Astrocyte (in vitro differentiated cells and primary cell): ENCODE measurements at regions not wholly inside any gene's neighbourhood (a gene's known extent, or its start where the extent isn't known, plus 50 kb on each side); places are given as distances from the start of the nearest gene placed in this dataset.

Experiments used
- DNase-seq: peaks from one replicate; pipeline ENCODE4 v3.0.0-alpha.2; 2010; ENCODE audit warnings: low read depth
- FAIRE-seq: peaks from 2 replicates; lab custom pipeline; 2011; peaks lifted over from hg19 to GRCh38; lab: Jason Lieb, UNC
- H2AFZ ChIP-seq: 2 replicates; pipeline ENCODE4 v1.6.0; 2012; ENCODE audit warnings: low read depth, low read length, inconsistent platforms
- H3K27ac ChIP-seq: 2 replicates; pipeline ENCODE4 v1.5.1; 2011; ENCODE audit warnings: low read depth, low read length, inconsistent platforms
- H3K27me3 ChIP-seq: 2 replicates; pipeline ENCODE4 v1.6.0; 2011; ENCODE audit warnings: low read length, inconsistent platforms; ENCODE audit not compliant: insufficient read depth
- H3K36me3 ChIP-seq: 2 replicates; pipeline ENCODE4 v1.5.1; 2011; ENCODE audit warnings: low read length, inconsistent platforms; ENCODE audit not compliant: insufficient read depth
- H3K4me1 ChIP-seq: 2 replicates; pipeline ENCODE4 v1.5.1; 2011; ENCODE audit warnings: low read length, inconsistent platforms; ENCODE audit not compliant: insufficient read depth
- H3K4me2 ChIP-seq: 2 replicates; pipeline ENCODE4 v1.6.0; 2012; ENCODE audit warnings: low read length, inconsistent platforms
- H3K4me3 ChIP-seq: 2 replicates; pipeline ENCODE4 v1.5.1; 2011; ENCODE audit warnings: low read depth, mild to moderate bottlenecking, low read length, inconsistent platforms; ENCODE audit not compliant: insufficient read depth
- H3K79me2 ChIP-seq: 2 replicates; pipeline ENCODE4 v1.6.0; 2012; ENCODE audit warnings: mild to moderate bottlenecking, low read length, inconsistent platforms; ENCODE audit not compliant: insufficient read depth
- H3K9ac ChIP-seq: 2 replicates; pipeline ENCODE4 v1.6.0; 2012; ENCODE audit warnings: mild to moderate bottlenecking, low read length, inconsistent platforms
- H3K9me3 ChIP-seq: 2 replicates; pipeline ENCODE4 v1.5.1; 2012; ENCODE audit warnings: low read depth, mild to moderate bottlenecking, low read length, inconsistent platforms; ENCODE audit not compliant: insufficient read depth
- H4K20me1 ChIP-seq: 2 replicates; pipeline ENCODE4 v1.6.0; 2012; ENCODE audit warnings: low read length, inconsistent platforms; ENCODE audit not compliant: insufficient read depth
- H3K27ac Mint-ChIP-seq: one replicate; pipeline ENCODE4 v1.8.0; 2021; ENCODE audit warnings: mild to moderate bottlenecking, mixed read lengths; ENCODE audit not compliant: unreplicated experiment
- H3K27me3 Mint-ChIP-seq: one replicate; pipeline ENCODE4 v1.8.0; 2021; ENCODE audit warnings: low read depth, mixed read lengths; ENCODE audit not compliant: unreplicated experiment
- H3K36me3 Mint-ChIP-seq: one replicate; pipeline ENCODE4 v1.8.0; 2021; ENCODE audit warnings: low read depth, mixed read lengths; ENCODE audit not compliant: unreplicated experiment
- H3K4me1 Mint-ChIP-seq: one replicate; pipeline ENCODE4 v1.8.0; 2021; ENCODE audit warnings: low read depth, mixed read lengths; ENCODE audit not compliant: unreplicated experiment
- H3K4me3 Mint-ChIP-seq: one replicate; pipeline ENCODE4 v1.8.0; 2021; ENCODE audit warnings: mild to moderate bottlenecking, moderate library complexity, mixed read lengths; ENCODE audit not compliant: unreplicated experiment
- H3K9me3 Mint-ChIP-seq: one replicate; pipeline ENCODE4 v1.8.0; 2021; ENCODE audit warnings: mild to moderate bottlenecking, mixed read lengths; ENCODE audit not compliant: unreplicated experiment
- CTCF ChIP-seq: IDR thresholded peaks from 2 replicates; pipeline ENCODE4 v1.5.1; 2011; ENCODE audit warnings: low read depth, mild to moderate bottlenecking, inconsistent platforms, low read length, moderate library complexity; ENCODE audit not compliant: insufficient read depth
- EZH2 ChIP-seq: IDR thresholded peaks from 2 replicates; pipeline ENCODE4 v1.6.1; 2012; ENCODE audit warnings: mild to moderate bottlenecking, low read length, inconsistent platforms; ENCODE audit not compliant: insufficient read depth

- Histone ChIP-seq H3K36me3 (no peaks in the 10 kb centered on the region), H3K9ac (no peak overlapping the region), H2AFZ (no peak overlapping the region), H3K79me2 (no peaks in the 10 kb centered on the region), H3K9me3 (no peaks in the 10 kb centered on the region), H4K20me1 (no peaks in the 10 kb centered on the region), H3K27ac (no peak overlapping the region), H3K4me1 (no peaks in the 10 kb centered on the region), H3K4me3 (no peak overlapping the region), H3K4me2 (no peak overlapping the region), H3K27me3 (peaks cover 3% of the 10 kb centered on the region)
- DNase-seq, result no peak
- Mint-ChIP-seq H3K9me3 (no peaks in the 10 kb centered on the region), H3K36me3 (no peaks in the 10 kb centered on the region), H3K27me3 (peaks cover 8% of the 10 kb centered on the region), H3K27ac (no peak overlapping the region), H3K4me3 (no peak overlapping the region), H3K4me1 (peaks cover under 1% of the 10 kb centered on the region)
- no peak for FAIRE-seq
- no peak for TF ChIP-seq CTCF
- no peak for TF ChIP-seq EZH2
Measured at GRCh38 chr2:7974936-7975335, 706.9 kb upstream of the ID2 start.

GRCh38 chr2:7976206-7976605 is 705.6 kb upstream of the ID2 start:
- H3K4me2 ChIP-seq, result no peak overlapping the region
- H3K27me3 ChIP-seq, result peaks cover 3% of the 10 kb centered on the region
- H3K4me1 ChIP-seq, result no peaks in the 10 kb centered on the region
- no peaks in the 10 kb centered on the region for H3K4me1 Mint-ChIP-seq
- H3K27me3 Mint-ChIP-seq, result peaks cover 3% of the 10 kb centered on the region
- H3K27ac Mint-ChIP-seq, result no peak overlapping the region
- H2AFZ ChIP-seq, result no peak overlapping the region
- no peak overlapping the region for H3K4me3 ChIP-seq
- no peak for FAIRE-seq
- H4K20me1 ChIP-seq, result no peaks in the 10 kb centered on the region
- no peaks in the 10 kb centered on the region for H3K9me3 ChIP-seq
- no peaks in the 10 kb centered on the region for H3K9me3 Mint-ChIP-seq
- H3K36me3 Mint-ChIP-seq, result no peaks in the 10 kb centered on the region
- no peaks in the 10 kb centered on the region for H3K79me2 ChIP-seq
- H3K27ac ChIP-seq, result no peak overlapping the region
- no peak overlapping the region for H3K4me3 Mint-ChIP-seq
- H3K9ac ChIP-seq, result no peak overlapping the region
- no peaks in the 10 kb centered on the region for H3K36me3 ChIP-seq
- TF ChIP-seq CTCF (no peak), EZH2 (no peak)
- no peak for DNase-seq

- Histone ChIP-seq H3K9ac (no peak overlapping the region), H3K4me2 (no peak overlapping the region), H3K4me3 (no peak overlapping the region), H3K4me1 (no peaks in the 10 kb centered on the region), H3K27ac (no peak overlapping the region), H3K79me2 (no peaks in the 10 kb centered on the region), H2AFZ (no peak overlapping the region), H3K27me3 (peaks cover 3% of the 10 kb centered on the region), H3K9me3 (no peaks in the 10 kb centered on the region), H3K36me3 (no peaks in the 10 kb centered on the region), H4K20me1 (no peaks in the 10 kb centered on the region)
- DNase-seq (no peak), FAIRE-seq (no peak)
- no peaks in the 10 kb centered on the region for H3K36me3 Mint-ChIP-seq
- no peak overlapping the region for H3K4me3 Mint-ChIP-seq
- TF ChIP-seq CTCF, result no peak
- no peak for TF ChIP-seq EZH2
- no peaks in the 10 kb centered on the region for H3K4me1 Mint-ChIP-seq
- peaks cover 6% of the 10 kb centered on the region for H3K9me3 Mint-ChIP-seq
- H3K27me3 Mint-ChIP-seq, result peaks cover 3% of the 10 kb centered on the region
- no peak overlapping the region for H3K27ac Mint-ChIP-seq
Measured at GRCh38 chr2:7977981-7978380, 703.9 kb upstream of the ID2 start.
